ENCODE measurements at regions not wholly inside any gene's neighbourhood (a gene's known extent, or its start where the extent isn't known, plus 50 kb on each side); places are given as distances from the start of the nearest gene placed in this dataset.

DNA sequence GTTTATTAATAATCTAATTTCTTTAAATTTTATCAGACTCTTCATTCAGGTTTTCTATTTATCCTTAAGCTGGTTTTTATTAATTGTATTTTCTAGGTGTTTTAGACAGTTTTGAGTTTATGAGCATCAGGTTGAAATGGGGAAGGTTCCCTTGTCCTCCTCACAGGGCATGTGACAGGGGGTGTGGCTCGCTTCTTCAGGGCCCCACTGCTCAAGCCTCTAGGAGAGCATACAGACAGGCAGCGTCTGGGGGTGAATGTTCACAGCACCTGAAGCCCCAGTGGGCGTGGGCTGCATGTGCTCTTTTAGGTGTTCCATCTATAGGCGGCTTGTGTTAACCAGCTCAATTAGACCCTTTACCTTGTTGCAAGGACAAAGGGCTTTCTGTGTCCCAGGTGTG lies 78.2 kb upstream of the RUFY1 start:
- TF ChIP-seq FOXM1 (IDR thresholded peaks at IDR 0.05; ENCODE audit: borderline replicate concordance, low read depth), result no peak
- TF ChIP-seq, protein P1, sequence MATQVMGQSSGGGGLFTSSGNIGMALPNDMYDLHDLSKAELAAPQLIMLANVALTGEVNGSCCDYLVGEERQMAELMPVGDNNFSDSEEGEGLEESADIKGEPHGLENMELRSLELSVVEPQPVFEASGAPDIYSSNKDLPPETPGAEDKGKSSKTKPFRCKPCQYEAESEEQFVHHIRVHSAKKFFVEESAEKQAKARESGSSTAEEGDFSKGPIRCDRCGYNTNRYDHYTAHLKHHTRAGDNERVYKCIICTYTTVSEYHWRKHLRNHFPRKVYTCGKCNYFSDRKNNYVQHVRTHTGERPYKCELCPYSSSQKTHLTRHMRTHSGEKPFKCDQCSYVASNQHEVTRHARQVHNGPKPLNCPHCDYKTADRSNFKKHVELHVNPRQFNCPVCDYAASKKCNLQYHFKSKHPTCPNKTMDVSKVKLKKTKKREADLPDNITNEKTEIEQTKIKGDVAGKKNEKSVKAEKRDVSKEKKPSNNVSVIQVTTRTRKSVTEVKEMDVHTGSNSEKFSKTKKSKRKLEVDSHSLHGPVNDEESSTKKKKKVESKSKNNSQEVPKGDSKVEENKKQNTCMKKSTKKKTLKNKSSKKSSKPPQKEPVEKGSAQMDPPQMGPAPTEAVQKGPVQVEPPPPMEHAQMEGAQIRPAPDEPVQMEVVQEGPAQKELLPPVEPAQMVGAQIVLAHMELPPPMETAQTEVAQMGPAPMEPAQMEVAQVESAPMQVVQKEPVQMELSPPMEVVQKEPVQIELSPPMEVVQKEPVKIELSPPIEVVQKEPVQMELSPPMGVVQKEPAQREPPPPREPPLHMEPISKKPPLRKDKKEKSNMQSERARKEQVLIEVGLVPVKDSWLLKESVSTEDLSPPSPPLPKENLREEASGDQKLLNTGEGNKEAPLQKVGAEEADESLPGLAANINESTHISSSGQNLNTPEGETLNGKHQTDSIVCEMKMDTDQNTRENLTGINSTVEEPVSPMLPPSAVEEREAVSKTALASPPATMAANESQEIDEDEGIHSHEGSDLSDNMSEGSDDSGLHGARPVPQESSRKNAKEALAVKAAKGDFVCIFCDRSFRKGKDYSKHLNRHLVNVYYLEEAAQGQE (IDR thresholded peaks at IDR 0.05; ENCODE audit: low read depth), result no peak
- no peak for TF ChIP-seq EP300 (IDR thresholded peaks at IDR 0.05; ENCODE audit: borderline replicate concordance)
- TF ChIP-seq, protein P2, sequence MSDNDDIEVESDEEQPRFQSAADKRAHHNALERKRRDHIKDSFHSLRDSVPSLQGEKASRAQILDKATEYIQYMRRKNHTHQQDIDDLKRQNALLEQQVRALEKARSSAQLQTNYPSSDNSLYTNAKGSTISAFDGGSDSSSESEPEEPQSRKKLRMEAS (IDR thresholded peaks at IDR 0.05), result no peak
- TF ChIP-seq RAD21 (IDR thresholded peaks at IDR 0.05; ENCODE audit: low read depth), result no peak
- TF ChIP-seq TEAD4 (IDR thresholded peaks at IDR 0.05), result no peak
- TF ChIP-seq TAF1 (IDR thresholded peaks at IDR 0.05; ENCODE audit: low read depth), result no peak
- no peak for TF ChIP-seq YY1 (IDR thresholded peaks at IDR 0.05; ENCODE audit: low read depth)
- TF ChIP-seq CEBPB (IDR thresholded peaks at IDR 0.05), result no peak
